ENCODE measurements at regions not wholly inside any gene's neighbourhood (a gene's known extent, or its start where the extent isn't known, plus 50 kb on each side); places are given as distances from the start of the nearest gene placed in this dataset.

DNA sequence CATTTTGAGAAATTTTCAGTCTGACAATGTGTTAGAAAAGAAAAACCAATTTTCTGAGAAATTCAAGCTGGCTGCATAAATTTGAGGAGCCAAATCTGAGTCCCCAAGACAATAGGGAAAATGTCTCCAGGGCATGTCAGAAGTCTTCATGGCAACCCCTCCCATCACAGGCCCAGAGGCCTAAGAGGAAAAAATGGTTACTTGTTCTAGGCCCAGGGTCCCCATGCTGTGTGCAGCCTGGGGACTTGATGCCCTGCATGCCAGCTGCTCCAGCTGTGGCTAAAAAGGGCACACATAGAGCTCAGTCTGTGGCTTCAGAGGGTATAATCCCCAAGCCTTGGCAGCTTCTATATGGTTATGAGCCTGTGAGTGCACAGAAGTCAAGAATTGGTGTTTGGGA is 464.6 kb downstream of the CCER1 start:
- DNase-seq (ENCODE audit: low spot score) = no peak
- Histone ChIP-seq H3K4me1 (ENCODE audit: control insufficient read depth in 4 of 4, insufficient read depth in 4 of 4, low read length in 3 of 4) (no peaks in the 10 kb centered on the region), H3K27ac (ENCODE audit: low read depth in 1 of 2, low read length in 2 of 2) (no peak overlapping the region), H3K4me3 (ENCODE audit: low read depth in 1 of 3, low read length in 3 of 3) (no peak overlapping the region), H3K27me3 (ENCODE audit: control insufficient read depth in 4 of 4, insufficient read depth in 4 of 4, low read length in 3 of 4) (no peaks in the 10 kb centered on the region), H3K36me3 (ENCODE audit: control insufficient read depth in 4 of 4, insufficient read depth in 3 of 4, low read depth in 1 of 4, low read length in 3 of 4) (no peaks in the 10 kb centered on the region), H3K9ac (ENCODE audit: low read depth in 1 of 2, low read length in 2 of 2) (no peak overlapping the region), H3K9me3 (ENCODE audit: control insufficient read depth in 4 of 4, low read length in 3 of 4) (peaks cover 0 to 5% (median 0%) of the 10 kb centered on the region in 4 donors)
- TF ChIP-seq HNF4A (conservative IDR thresholded peaks at IDR 0.05) (no peak), FOXA2 (IDR thresholded peaks at IDR 0.05) (no peak), NR2F2 (IDR thresholded peaks at IDR 0.05) (no peak), SP1 (IDR thresholded peaks at IDR 0.05) (no peak), JUND (IDR thresholded peaks at IDR 0.05) (no peak), FOXA1 (IDR thresholded peaks at IDR 0.05) (no peak), RAD21 (IDR thresholded peaks at IDR 0.05) (no peak)
- TF ChIP-seq, protein P1, sequence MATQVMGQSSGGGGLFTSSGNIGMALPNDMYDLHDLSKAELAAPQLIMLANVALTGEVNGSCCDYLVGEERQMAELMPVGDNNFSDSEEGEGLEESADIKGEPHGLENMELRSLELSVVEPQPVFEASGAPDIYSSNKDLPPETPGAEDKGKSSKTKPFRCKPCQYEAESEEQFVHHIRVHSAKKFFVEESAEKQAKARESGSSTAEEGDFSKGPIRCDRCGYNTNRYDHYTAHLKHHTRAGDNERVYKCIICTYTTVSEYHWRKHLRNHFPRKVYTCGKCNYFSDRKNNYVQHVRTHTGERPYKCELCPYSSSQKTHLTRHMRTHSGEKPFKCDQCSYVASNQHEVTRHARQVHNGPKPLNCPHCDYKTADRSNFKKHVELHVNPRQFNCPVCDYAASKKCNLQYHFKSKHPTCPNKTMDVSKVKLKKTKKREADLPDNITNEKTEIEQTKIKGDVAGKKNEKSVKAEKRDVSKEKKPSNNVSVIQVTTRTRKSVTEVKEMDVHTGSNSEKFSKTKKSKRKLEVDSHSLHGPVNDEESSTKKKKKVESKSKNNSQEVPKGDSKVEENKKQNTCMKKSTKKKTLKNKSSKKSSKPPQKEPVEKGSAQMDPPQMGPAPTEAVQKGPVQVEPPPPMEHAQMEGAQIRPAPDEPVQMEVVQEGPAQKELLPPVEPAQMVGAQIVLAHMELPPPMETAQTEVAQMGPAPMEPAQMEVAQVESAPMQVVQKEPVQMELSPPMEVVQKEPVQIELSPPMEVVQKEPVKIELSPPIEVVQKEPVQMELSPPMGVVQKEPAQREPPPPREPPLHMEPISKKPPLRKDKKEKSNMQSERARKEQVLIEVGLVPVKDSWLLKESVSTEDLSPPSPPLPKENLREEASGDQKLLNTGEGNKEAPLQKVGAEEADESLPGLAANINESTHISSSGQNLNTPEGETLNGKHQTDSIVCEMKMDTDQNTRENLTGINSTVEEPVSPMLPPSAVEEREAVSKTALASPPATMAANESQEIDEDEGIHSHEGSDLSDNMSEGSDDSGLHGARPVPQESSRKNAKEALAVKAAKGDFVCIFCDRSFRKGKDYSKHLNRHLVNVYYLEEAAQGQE (IDR thresholded peaks at IDR 0.05) = no peak

DNA sequence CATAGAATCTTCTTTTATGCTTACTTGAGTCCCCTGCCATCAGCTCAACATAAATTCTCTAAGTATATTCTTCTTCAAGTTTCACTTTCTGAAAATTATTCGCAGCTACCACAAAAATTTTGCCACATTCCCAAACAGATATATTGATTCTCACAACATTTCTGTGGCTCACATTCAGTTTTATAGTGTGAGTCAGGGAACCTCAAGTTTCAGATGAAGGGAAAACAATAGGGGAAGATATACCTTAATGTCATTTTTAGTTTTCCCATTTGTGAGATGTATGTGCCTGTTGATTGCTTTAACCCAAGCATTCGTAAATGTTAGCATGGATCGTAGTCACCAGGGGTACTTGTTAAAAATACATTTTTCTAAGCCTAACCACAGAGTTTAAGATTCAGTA is 465.8 kb downstream of the CCER1 start:
- Histone ChIP-seq H3K27me3 (ENCODE audit: control insufficient read depth in 4 of 4, insufficient read depth in 4 of 4, low read length in 3 of 4) (no peaks in the 10 kb centered on the region), H3K4me1 (ENCODE audit: control insufficient read depth in 4 of 4, insufficient read depth in 4 of 4, low read length in 3 of 4) (no peaks in the 10 kb centered on the region), H3K9ac (ENCODE audit: low read depth in 1 of 2, low read length in 2 of 2) (no peak overlapping the region), H3K9me3 (ENCODE audit: control insufficient read depth in 4 of 4, low read length in 3 of 4) (peaks cover 0 to 5% (median 0%) of the 10 kb centered on the region in 4 donors), H3K4me3 (ENCODE audit: low read depth in 1 of 3, low read length in 3 of 3) (no peak overlapping the region), H3K27ac (ENCODE audit: low read depth in 1 of 2, low read length in 2 of 2) (no peak overlapping the region), H3K36me3 (ENCODE audit: control insufficient read depth in 4 of 4, insufficient read depth in 3 of 4, low read depth in 1 of 4, low read length in 3 of 4) (no peaks in the 10 kb centered on the region)
- TF ChIP-seq YY1 (IDR thresholded peaks at IDR 0.05) (no peak), GABPA (IDR thresholded peaks at IDR 0.05 in 1 of 2, conservative IDR thresholded peaks at IDR 0.05 in 1 of 2) (no peak), EGR1 (IDR thresholded peaks at IDR 0.05; ENCODE audit: low read depth in 2 of 2) (no peak), TAF1 (conservative IDR thresholded peaks at IDR 0.05) (no peak), RAD21 (IDR thresholded peaks at IDR 0.05) (no peak)
- TF ChIP-seq, protein P2, sequence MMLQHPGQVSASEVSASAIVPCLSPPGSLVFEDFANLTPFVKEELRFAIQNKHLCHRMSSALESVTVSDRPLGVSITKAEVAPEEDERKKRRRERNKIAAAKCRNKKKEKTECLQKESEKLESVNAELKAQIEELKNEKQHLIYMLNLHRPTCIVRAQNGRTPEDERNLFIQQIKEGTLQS (IDR thresholded peaks at IDR 0.05) = no peak
- TF ChIP-seq, protein P3, sequence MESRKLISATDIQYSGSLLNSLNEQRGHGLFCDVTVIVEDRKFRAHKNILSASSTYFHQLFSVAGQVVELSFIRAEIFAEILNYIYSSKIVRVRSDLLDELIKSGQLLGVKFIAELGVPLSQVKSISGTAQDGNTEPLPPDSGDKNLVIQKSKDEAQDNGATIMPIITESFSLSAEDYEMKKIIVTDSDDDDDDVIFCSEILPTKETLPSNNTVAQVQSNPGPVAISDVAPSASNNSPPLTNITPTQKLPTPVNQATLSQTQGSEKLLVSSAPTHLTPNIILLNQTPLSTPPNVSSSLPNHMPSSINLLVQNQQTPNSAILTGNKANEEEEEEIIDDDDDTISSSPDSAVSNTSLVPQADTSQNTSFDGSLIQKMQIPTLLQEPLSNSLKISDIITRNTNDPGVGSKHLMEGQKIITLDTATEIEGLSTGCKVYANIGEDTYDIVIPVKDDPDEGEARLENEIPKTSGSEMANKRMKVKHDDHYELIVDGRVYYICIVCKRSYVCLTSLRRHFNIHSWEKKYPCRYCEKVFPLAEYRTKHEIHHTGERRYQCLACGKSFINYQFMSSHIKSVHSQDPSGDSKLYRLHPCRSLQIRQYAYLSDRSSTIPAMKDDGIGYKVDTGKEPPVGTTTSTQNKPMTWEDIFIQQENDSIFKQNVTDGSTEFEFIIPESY (IDR thresholded peaks at IDR 0.05) = no peak
- TF ChIP-seq, protein P4, sequence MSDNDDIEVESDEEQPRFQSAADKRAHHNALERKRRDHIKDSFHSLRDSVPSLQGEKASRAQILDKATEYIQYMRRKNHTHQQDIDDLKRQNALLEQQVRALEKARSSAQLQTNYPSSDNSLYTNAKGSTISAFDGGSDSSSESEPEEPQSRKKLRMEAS (IDR thresholded peaks at IDR 0.05) = no peak
- DNase-seq (ENCODE audit: low spot score) = no peak
- 93% methylated on average over 3 of the region's 3 CpGs for WGBS
